ENCODE measurements at regions not wholly inside any gene's neighbourhood (a gene's known extent, or its start where the extent isn't known, plus 50 kb on each side); places are given as distances from the start of the nearest gene placed in this dataset.

DNA sequence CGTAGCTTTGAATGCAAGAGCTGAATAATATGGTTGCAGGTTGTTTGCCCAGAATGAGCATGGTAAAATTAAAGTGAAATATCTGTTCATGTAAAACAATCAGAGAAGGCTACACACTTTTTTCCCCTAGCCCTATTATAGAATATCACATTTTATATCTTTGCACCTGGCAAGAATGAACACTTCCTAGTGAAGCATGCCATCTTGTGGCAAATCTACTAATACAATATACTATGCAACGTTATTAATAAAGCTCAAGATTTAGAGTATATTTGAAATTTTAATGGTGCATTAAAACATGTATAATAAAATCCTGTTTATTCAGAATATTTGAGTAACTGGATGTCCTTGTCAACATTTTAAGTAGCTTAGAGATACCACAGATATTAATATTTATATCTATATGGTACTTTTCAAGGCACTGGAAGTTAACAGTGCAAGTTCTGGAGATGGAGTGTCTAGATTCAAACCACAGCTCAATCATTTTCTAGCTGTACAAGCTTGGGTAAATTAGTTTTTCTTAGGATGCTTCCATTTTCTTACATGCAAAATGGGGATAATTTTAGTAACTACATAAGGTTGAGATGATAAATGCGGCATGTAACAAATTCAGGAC, 643.1 kb upstream of the SEMA3D start:
- no peaks in the 10 kb centered on the region for H3K4me1 ChIP-seq
- no peaks in the 10 kb centered on the region for H3K36me3 ChIP-seq
- no peak overlapping the region for H3K4me3 ChIP-seq
- intact Hi-C loops (cut with DNase I; ENCODE audit: low total_unique reads) (no loop called here), in situ Hi-C loops (cut with MboI; ENCODE audit: low sequenced_read_pairs in 4 of 4) (loop anchor here in 1 of 4 donors (25.0 kb wide), 1 partner anchor 768 kb away; no protein-coding TSS in a partner anchor)
- TF ChIP-seq, protein P1, sequence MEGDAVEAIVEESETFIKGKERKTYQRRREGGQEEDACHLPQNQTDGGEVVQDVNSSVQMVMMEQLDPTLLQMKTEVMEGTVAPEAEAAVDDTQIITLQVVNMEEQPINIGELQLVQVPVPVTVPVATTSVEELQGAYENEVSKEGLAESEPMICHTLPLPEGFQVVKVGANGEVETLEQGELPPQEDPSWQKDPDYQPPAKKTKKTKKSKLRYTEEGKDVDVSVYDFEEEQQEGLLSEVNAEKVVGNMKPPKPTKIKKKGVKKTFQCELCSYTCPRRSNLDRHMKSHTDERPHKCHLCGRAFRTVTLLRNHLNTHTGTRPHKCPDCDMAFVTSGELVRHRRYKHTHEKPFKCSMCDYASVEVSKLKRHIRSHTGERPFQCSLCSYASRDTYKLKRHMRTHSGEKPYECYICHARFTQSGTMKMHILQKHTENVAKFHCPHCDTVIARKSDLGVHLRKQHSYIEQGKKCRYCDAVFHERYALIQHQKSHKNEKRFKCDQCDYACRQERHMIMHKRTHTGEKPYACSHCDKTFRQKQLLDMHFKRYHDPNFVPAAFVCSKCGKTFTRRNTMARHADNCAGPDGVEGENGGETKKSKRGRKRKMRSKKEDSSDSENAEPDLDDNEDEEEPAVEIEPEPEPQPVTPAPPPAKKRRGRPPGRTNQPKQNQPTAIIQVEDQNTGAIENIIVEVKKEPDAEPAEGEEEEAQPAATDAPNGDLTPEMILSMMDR (IDR thresholded peaks at IDR 0.05 in 4 of 5, conservative IDR thresholded peaks at IDR 0.05 in 1 of 5) = no peak
- no peak for TF ChIP-seq POLR2A (IDR thresholded peaks at IDR 0.05)
- H3K27ac ChIP-seq = no peak overlapping the region
- H3K27me3 ChIP-seq = no peaks in the 10 kb centered on the region
- DNase-seq = no peak
- ATAC-seq = no peak
- no peaks in the 10 kb centered on the region for H3K9me3 ChIP-seq

DNA sequence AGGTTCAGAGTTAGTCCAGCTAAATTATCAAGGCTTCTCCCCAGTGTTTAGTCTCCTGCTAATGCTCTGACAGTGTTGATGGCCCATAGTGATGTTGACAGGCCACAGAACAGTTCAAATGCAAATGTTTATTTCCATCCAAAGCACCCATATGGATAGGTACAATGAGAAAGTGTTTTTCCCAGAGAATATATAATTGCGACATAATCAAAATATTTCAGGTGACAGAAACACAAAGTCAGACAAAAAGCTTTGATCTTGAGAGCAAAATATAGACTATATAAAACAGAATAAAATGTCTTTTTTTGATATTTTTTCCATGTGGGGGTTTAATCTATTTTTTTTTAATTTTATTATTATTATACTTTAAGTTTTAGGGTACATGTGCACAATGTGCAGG, 642.3 kb upstream of the SEMA3D start:
- no peak overlapping the region for H3K27ac ChIP-seq
- intact Hi-C loops (cut with DNase I; ENCODE audit: low total_unique reads) = no loop called here
- no peaks in the 10 kb centered on the region for H3K4me1 ChIP-seq
- in situ Hi-C loops (cut with MboI; ENCODE audit: low sequenced_read_pairs in 4 of 4) = loop anchor here in 1 of 4 donors (25.0 kb wide), 1 partner anchor 767 kb away; no protein-coding TSS in a partner anchor
- no peak overlapping the region for H3K4me3 ChIP-seq
- H3K36me3 ChIP-seq = no peaks in the 10 kb centered on the region
- ATAC-seq (no peak), DNase-seq (no peak)
- H3K27me3 ChIP-seq = no peaks in the 10 kb centered on the region
- TF ChIP-seq, protein P1 (IDR thresholded peaks at IDR 0.05 in 4 of 5, conservative IDR thresholded peaks at IDR 0.05 in 1 of 5) = no peak
- TF ChIP-seq POLR2A (IDR thresholded peaks at IDR 0.05) = no peak
- H3K9me3 ChIP-seq = no peaks in the 10 kb centered on the region

DNA sequence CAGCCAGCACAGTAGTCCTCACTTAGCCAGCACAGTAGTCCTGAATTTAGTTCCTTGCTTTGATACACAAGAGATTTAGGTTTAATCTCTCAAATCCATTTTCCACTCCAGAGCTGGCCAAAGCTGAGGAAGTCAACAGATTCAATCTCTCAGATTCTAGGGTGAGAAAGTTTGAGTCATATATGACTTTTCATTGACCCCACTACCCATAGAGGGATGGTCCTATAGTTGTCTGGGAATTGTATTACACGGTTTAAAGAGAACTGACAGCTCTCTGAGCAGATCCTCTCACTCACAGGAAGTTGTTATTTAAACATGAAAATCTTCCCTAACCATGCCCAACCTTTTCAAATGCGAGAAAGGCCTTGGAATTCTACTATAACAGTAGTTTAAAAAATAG, 641.8 kb upstream of the SEMA3D start:
- H3K4me1 ChIP-seq = no peaks in the 10 kb centered on the region
- no peak for DNase-seq
- no peak overlapping the region for H3K27ac ChIP-seq
- intact Hi-C loops (cut with DNase I; ENCODE audit: low total_unique reads) (no loop called here), in situ Hi-C loops (cut with MboI; ENCODE audit: low sequenced_read_pairs in 4 of 4) (loop anchor here in 1 of 4 donors (25.0 kb wide), 1 partner anchor 766 kb away; no protein-coding TSS in a partner anchor)
- ATAC-seq = no peak
- H3K4me3 ChIP-seq = no peak overlapping the region
- TF ChIP-seq POLR2A (IDR thresholded peaks at IDR 0.05) = no peak
- TF ChIP-seq, protein P1 (IDR thresholded peaks at IDR 0.05 in 4 of 5, conservative IDR thresholded peaks at IDR 0.05 in 1 of 5) = no peak
- H3K27me3 ChIP-seq = no peaks in the 10 kb centered on the region
- no peaks in the 10 kb centered on the region for H3K36me3 ChIP-seq
- no peaks in the 10 kb centered on the region for H3K9me3 ChIP-seq

DNA sequence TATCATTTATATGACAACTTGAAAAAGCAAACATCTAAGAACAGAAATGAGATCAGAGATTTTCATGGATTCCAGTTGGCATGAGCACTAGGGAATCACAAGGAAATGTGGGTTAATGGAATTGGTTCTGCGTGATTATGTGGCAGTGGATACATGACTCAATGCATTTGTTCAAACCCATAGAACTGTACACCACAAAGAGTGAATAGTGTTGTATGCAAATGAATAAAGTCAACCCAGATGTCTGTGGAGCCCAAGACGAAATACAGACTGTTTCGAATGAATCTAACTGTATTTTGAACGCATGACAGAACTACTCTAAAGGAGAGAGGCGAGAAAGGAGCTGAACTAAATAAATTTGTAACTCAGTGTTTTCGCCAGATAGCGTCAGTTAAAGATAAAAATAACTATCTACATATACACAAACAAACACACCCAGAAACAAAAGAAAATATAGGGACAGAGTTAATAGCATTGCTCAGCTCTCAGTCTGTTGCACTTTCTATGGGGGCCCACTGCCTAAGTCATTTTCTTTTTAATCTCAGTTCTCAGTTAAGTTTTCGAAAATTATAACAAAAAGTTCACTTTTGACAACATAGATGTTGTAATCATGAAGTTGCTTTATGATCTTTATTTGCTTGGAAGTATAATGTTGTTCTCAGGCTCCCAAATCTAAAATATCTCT, 636.7 kb upstream of the SEMA3D start:
- in situ Hi-C loops (cut with MboI; ENCODE audit: low sequenced_read_pairs in 4 of 4) = no loop called here
- Histone ChIP-seq H3K36me3 (no peaks in the 10 kb centered on the region), H3K27me3 (no peaks in the 10 kb centered on the region), H3K9me3 (no peaks in the 10 kb centered on the region), H3K27ac (no peak overlapping the region), H3K4me3 (no peak overlapping the region), H3K4me1 (no peaks in the 10 kb centered on the region)
- intact Hi-C loops (cut with DNase I; ENCODE audit: low total_unique reads) = no loop called here
- TF ChIP-seq POLR2A (IDR thresholded peaks at IDR 0.05) = no peak
- TF ChIP-seq, protein P1 (IDR thresholded peaks at IDR 0.05 in 4 of 5, conservative IDR thresholded peaks at IDR 0.05 in 1 of 5) = no peak
- no peak for ATAC-seq
- no peak for DNase-seq
